NCI-H2196 (cell line): ENCODE measurements at regions not wholly inside any gene's neighbourhood (a gene's known extent, or its start where the extent isn't known, plus 50 kb on each side); places are given as distances from the start of the nearest gene placed in this dataset.

Experiments
- DNase-seq: peaks from one replicate; lab custom pipeline; 2025; ENCODE audit not compliant: unreplicated experiment; lab: John Stamatoyannopoulos, UW

- DNase-seq, result no peak
Measured at GRCh38 chr6:48922837-48923236, 540.2 kb downstream of the MMUT start.

DNA sequence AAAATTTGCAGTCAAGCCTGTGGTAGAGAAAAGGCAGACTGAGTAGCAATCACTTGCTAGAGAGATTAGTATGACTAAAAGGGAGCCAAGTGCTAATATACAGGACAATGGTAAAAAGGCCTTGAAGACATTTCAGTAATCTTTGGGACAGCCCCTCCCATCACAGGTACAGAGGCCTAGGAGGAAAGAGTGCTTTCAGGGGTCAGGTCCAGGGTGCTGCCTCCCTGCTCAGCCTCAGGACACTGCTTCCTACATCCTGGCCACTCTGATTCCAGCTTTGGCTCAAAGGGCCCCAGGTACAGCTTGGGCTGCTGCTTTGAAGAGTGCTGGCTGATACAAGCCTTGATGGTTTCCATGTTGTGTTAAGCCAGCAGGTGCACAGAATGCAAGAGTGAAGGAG lies 543.5 kb downstream of the MMUT start:
- DNase-seq, result no peak

DNA sequence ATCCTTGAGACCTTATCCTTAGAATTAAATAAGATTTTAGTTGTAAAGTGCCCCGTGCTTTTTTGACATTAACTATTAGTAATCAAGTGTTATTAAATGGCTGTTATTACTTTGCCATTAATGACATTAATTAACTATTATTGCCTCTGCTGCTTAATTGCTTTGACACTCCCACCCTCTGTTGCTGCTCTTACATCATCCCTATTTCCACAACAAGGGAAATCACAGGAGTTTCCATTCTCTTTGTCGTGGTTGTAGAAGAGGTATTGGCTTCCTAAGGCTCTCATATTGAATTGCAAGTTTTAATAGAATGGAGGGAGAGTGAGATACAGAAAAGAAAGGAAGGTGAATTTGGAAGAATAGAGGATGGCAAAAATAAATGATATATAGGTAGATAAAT lies 545.8 kb downstream of the MMUT start:
- no peak for DNase-seq

- no peak for DNase-seq
Measured at GRCh38 chr6:48916607-48917006, 546.4 kb downstream of the MMUT start.

- DNase-seq, result no peak
Measured at GRCh38 chr6:48915591-48915990, 547.5 kb downstream of the MMUT start.

DNA sequence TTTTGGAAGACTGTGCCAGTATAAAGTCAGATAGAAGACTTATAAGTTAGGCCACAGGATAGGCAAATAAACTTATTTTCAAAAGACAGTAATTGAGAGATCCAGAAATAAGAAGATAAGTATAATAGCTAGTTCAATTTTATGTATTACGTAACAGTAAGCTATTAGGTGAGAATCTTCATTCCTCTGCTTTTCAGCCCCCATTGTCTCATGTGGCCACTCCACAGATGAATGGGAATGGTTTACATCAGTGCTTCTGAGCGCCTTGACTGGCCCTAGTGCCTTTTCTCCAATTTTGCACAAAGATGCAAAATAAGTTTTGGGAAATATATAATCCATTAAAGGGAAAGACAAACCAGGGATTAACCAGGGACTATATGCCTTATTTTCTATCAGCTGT lies 550.5 kb downstream of the MMUT start:
- DNase-seq, result no peak

DNA sequence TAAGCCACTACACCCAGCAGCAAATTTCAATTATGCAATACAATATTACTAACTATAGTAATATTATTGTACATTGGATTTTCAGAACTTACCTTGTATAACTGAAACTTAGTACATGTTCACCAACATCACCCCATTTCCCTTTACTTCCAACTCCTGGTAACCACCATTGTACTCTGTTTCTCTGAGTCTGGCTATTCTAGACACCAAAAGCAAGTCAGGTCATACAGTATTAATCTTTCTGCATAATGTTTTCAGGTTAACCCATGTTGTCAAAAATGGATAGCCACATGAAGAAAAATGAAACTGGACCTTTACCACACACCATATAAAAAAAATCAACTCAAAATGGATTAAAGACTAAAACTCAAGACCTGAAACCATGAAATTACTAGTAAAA lies 558.2 kb downstream of the MMUT start:
- DNase-seq, result no peak

- no peak for DNase-seq
Measured at GRCh38 chr6:48894469-48894868, 568.6 kb downstream of the MMUT start.

- DNase-seq, result no peak
Measured at GRCh38 chr6:48893048-48893447, 570.0 kb downstream of the MMUT start.

GRCh38 chr6:48891308-48891707 lies 571.7 kb downstream of the MMUT start:
- DNase-seq, result no peak

DNA sequence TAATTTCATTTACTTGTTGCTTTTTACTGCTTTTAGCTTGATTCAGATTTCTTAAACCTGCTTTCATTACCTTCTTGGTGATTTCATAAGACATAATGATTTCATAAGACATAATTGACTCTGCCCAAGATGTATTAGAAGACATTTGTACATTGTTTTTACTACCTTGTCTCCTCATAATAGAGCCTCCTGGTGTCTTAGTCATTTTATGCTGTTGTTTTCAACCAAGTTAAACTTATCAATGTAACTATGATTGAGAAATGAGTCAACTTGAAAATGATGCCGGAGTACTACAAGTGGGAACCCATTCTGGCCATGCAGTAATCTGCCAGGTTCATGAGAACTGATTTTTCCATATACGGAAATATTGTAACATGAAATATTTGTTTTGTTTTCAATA lies 573.6 kb downstream of the MMUT start:
- DNase-seq, result no peak

- DNase-seq, result no peak
Measured at GRCh38 chr6:48883116-48883515, 579.9 kb downstream of the MMUT start.

- DNase-seq, result no peak
Measured at GRCh38 chr6:48881551-48881950, 581.5 kb downstream of the MMUT start.

GRCh38 chr6:48869595-48869994 lies 593.5 kb downstream of the MMUT start:
- no peak for DNase-seq

DNA sequence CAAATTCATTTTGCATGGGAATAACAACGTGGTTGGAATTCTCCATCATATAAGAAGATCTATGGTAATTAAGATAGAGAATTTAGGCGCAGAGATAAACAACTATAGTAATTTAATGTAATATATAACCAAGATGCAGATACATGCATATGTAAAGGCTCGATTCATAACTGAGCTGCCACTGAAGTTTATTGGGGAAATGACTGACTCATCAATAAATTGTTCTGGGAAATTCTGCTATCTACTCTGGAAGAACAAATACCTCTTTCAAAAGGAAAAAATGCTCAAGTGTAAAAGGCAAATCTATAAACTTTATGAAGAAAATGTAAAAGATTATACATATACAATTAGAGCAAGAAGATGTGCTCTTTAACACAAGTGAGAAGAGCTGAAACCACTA lies 596.4 kb downstream of the MMUT start:
- no peak for DNase-seq

DNA sequence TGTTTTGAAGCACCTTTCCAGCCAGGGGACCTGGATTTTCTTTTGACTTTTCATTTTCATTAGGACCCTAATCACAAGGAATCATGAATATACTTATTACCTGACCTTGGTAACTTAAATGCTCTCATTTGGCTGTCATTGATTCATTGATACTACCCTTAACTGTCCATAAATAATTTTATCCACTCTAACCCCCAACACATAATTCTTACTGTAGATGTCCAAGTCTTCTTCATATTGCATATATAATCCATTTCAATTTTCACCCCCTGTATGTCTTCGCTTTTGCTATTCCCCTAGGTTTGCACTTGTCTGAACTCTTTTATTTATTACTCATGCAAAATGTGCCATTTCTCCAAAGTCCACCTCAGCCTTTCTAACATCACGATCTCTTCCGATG lies 602.9 kb downstream of the MMUT start:
- no peak for DNase-seq

DNA sequence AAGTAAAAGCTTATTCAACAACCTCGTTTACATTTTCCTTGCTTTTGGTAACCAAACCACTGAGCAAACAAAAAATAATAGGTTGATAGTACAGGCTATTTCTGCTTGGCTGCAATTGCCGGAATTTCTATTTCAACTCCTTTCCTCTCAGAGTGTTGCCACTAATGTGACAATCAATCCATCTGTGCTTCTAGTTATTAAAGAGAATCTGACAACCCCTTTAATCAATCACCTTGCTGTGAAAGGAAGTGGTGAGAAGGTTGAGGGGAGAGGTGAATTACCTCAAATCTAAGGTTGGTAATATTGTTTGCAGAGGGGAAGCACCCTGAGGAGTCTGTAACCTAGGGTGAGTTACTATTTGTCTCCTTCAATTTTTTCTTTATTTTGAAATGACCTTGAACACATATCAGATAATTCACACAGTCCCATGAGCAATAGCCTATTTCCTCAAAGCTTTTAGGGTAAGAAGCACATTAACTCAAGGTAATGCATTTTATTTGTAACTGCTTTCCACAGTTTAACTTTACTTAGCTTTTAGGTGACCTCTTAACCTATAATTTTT lies 603.4 kb downstream of the MMUT start:
- DNase-seq, result no peak

GRCh38 chr6:48845219-48845618 lies 617.8 kb downstream of the MMUT start:
- DNase-seq, result no peak

DNA sequence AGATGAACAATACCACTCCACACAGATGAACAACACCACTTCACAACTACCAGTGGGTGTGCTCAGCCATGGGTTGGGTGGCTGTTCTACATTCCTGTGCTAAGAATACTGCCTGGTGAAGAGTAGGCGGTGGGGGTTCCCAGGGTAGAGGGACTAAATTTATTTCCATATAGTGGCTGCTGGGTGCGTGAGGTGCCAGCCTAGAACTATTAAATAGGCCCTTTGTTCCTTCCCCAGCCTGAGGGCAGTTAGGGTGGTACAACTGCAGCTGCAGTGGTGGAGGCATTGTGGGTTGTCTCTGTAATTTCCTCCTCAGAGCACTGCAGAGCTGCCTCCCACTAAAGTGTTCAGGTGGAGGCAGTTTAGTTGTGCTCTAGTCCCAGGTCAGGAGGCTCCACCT lies 618.4 kb downstream of the MMUT start:
- no peak for DNase-seq

DNA sequence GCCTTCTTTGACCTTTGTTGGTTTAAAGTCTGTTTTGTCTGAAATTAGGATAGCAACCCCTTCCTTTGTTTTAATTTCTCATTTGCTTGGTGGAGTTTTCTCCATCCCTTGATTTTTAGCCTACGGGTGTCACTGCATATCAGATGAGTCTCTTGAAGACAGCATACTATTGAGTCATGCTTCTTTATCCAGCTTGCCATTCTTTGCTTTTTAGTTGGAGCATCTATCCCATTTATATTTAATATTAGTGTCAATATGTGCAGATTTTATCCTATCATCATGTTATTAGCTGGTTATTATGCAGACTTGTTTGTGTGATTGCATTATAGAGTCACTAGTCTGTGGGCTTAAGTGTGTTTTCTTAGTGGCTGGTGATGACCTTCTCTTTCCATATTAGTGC lies 622.2 kb downstream of the MMUT start:
- no peak for DNase-seq

DNA sequence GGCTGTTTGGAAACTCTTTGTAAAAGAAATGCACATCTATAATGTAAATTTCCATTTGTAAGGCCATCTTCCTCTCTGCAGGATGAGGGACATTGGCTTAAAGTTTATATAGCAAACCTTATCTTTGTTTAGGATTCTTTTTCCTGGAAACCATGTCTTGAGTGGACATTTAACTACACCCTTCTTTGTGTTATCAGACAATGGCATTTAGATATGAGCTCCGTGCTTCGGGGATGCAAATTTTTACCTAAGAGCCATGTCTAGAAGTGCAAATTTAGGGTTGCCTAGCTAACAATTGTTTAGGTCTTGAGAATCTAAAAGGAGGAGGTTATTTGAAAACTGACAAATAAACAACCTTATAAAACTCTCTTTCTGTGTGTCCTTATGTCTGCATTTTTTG lies 623.8 kb downstream of the MMUT start:
- no peak for DNase-seq

DNA sequence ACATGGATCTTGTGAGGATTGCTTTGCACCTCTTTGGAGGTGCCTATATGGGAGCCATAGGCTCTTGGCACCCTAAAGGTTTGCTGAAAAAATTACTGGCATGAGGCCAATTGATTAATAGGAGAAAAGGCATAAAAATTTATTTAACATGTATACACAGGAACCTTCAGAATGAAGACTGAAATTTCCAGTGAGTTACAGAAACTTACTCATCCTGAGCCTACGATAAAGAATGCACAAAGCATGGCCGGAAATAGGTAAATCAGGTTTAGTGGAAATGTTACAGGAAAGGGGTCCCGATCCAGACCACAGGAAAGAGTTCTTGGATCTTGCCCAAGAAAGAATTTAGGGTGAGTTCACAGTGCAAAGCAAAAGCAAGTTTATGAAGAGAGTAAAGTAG lies 625.3 kb downstream of the MMUT start:
- DNase-seq, result no peak

DNA sequence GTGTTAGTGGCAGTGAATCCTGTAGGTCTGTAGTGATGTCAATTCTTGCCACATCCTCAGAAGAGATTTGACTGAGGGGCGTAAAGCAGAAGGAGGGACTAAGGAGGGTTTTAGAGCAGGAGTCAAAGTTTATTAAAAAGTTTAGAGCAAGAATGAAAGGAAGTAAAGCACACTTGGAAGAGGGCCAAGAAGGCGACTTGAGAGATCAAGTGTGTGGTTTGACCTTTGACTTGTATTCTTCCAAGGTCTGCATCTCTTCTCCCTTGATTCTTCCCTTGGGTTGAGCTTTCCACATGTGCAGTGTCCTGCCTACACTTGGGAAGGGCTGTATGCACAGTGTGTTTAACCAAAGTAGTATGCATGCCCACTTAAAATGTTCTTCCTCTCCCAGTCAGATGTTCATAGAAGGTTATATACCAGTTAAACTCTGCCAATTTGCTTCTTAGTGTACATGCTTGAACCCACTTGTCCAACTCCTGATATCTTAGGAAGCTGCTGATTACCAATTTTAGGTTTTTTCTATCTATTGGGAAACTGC lies 627.6 kb downstream of the MMUT start:
- no peak for DNase-seq

GRCh38 chr6:48834706-48835105 lies 628.3 kb downstream of the MMUT start:
- no peak for DNase-seq
